ENCODE measurements at regions not wholly inside any gene's neighbourhood (a gene's known extent, or its start where the extent isn't known, plus 50 kb on each side); places are given as distances from the start of the nearest gene placed in this dataset.

DNA sequence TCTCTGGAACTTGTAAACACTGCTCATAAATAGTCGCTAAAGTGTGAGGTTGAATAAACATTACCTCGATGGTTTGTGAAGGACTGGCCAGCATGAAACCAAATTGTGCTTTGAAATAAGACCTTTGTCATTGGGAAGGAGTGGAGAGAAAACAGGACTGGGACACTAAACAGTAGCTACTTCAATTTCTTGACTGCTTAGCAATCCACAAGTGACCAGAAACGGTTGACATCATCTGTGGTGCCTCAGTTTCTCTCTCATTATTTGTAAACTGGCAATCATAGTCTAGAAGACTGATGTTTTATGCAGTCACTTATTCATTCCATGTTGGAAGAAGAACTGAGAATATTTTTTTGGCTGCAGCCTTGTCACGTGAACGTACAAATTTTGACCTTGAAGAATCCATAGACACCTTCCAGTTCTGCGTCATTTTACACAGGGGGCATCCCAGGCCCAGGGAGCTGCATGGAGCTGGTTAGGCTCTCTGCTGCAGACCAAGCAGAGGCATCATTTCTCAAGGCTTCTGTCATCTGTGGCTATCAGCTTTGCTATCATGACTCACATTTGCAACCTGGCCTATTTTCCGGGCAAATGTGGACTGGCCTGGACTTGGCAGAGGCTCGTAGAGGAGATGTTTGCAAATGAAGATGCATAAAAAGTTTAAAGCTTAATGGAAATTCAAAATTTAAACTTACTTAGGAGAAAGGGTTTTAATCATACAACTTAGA, 391.8 kb downstream of the FGF9 start:
- DNase-seq: no peak

DNA sequence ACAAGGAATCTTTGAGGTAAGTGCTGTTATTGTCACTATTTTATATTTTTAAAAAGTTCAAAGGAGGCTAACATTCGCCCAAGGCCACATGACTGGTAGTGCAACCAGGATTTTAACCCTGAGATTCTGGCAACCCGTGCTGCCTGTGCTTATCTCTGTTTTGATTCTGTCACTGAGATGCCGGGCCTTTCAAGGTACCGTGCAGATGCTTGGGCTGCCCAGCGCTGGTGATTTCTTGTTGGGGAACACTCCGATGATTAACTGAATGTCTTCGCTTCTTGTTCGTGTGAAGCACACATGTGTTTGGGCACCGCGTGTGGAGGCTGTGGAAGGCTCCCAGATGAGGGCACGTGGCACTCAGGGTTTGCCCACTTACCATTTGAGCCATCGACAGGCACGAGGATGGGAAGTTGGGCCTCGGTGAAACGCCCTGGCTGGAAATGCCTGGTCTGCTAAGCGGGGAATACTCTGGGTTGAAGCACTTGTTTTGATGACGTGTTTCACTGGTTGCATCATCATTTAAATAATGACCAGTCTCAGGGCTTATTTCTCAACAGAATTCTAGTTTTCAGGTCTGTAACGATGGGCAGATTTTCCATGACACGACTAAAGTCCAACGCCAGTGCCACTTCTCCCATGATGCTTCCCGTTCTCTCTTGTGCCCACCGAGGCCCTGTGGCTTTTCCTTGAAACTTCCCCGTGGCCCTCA, 392.7 kb downstream of the FGF9 start:
- DNase-seq: no peak

DNA sequence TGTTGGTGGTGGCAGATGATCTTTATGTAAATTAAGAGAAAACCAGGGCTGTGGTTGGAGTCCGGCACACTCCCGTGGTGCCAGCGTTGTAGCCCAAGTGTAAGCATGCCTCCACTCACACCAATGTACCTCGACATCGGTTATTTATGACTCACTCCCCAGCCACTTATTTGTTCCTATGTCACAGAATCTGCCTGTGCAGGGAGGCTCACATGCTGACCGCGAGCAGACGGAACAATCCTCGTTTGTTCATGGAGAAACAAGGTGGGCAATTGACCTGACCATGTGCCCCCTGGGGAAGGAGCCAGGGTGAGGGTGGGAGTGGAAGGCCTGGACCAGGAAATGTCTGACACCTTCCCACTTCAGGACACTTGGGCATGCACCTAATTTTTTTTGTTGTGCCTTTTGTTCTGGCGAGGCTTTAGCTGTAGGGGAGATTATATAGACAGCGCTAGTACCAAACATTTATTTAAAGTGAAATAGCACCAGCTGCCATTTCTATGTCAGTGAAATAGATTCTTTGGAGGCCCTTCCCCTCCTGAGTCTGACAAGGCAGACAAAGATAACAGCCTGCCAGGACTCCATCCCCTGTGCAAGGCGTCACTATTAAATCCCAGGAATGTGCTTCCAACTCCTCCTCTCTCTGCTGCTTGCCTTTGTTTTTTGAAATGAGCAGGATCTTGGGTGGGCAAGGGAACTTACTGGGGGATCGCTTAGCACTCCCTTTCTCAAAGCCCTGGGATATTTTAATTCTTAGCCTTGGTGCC, 394.2 kb downstream of the FGF9 start:
- no peak for DNase-seq

DNA sequence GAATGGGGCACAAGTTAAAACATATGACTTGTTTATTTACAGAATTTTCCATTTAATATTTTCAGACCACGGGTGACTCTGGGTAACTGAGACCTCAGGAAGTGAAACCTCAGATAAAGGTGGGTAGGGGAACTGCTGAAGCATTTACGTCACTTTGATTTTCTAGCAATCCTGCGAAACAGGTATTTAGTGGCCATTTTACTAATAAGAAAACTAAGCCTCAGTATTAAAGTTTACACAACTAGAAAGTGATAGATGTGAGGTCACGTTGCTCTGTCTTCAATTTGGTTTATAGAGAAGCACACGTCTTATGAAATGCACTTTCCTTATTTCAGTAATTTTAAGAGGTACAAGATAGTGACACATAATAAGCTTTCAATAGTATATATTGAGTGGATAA, 402.8 kb downstream of the FGF9 start:
- no peak for DNase-seq

DNA sequence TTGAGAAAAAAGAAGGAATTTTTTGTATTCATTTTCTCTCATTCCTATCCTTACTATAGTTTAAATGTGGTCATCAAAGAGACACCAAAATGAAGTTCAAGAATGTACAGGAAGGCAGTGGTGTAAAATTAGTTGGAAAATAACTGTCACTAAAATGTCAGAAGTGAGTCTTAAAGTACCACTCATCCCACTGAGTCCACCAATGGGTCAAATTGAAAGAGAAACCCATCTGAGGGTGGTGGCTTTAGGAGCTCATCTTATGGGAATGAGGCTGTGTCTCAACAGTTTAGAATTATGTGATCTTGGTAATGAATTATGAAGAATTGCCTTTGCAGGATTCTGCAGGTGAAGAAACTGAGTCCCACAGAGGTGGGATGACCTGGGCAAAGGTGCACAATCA, 403.5 kb downstream of the FGF9 start:
- DNase-seq: no peak

DNA sequence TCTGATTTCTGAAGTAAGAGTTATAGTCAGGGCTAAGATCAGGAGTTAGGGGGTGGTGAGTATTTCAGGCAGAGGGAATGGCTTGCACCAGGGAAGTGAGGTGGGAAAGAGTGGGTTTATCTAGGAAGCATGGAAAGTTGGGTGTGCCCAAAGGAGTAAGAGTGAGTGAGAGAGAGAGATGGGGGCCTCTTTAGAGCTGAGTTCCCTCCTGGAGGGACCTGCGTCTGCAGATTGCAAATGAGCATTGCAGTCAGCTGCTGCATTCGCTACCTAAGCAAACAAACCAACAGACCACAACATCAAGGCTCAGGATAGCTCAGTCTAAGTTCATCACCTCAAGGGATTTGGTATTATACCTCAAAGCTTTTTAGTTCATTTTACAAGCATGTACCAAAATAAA, 405.8 kb downstream of the FGF9 start:
- DNase-seq: no peak

DNA sequence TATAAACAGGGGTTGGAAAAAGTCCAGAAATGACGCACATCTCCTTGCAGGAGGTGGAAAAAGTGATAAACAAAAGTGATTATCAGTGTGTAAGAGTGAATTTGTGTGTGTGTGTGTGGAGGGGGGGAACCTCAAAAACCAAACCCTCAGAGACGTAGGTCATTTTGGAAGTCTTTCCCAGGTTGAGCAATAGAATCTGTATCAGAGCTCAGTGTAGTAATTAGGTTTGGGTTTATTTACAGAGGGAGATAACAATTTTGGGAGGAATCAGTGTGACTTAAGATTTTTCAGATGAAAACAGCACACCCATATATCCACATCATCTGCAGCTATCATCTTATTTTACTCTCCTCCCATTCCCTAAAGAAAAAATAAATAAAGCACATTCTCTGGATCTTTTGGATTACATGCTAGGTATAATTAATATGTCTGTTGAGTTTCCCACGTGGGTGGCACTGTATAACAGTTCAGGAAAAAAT, 406.4 kb downstream of the FGF9 start:
- no peak for DNase-seq

DNA sequence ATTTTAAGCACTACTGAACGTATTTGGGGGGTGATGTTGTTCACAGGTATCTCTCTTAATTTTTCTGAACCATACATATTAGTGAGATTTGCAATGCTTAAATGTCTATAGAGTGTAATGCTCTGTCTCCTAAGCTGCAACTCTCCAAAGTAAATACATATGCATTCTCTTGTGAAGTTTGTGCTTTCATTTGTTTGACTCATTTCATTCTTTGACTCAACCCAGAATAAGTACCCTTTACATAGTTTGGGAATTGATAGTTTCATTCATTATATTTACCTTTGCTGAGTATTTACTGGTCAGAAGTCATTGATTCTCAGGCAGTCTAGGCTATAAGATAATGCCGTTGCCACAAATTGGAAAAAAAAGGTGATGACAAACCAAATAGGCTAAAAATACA, 406.9 kb downstream of the FGF9 start:
- no peak for DNase-seq

DNA sequence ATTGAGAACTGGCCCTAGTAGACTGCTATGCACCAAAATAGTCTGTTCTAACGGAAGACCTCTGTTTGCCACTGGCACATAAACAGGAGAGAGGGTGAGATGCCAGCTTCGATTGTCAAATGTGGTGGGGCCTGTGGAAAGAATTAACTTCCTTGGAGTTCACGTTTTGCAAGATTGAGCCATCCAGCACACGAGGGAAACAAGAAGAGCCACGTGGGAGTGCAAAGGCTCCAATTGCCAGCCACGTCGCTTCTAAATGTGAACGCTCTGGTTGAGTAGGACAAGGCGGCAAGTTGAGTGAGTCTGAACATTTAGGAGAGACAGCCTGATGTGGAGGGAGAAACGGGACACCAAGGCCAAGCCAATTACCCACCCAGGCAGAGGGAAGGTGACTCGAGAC, 409.1 kb downstream of the FGF9 start:
- DNase-seq: no peak

DNA sequence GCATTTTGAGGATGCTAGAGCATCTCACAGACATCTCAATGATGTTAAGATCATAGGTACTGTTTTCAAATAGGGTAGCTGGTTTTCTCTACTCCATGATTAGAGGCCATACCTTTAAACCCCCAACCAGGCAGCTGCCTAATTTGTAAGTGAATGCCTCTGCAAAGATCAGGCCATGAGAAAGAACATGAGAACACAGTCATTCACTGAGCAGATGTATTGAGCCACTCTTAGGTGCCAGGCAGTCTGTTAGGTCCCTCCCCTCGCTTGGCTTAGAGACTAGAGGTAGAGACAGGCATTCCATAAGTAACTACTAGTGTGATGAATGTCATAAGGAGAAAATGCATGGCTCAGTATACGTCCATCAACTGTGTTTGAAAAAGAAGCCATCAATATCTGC, 410.0 kb downstream of the FGF9 start:
- DNase-seq: no peak

DNA sequence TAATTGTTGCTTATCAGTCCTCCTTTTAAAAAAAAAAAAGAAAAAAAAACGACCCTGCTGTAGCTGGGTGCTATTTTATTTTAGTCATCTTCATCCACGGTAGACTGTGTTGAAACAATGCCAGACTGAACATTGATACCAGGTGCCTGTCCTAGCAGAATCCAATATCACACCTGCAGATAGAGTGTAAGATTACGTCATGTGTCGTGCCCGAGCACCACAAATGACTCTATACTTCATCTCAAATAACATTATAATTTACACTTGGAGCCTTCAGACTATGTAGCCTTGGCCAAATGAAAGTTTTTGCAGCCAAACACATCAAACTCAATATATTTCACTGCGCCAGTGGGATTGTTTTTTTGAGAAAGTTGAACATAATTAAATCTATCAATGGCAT, 410.6 kb downstream of the FGF9 start:
- no peak for DNase-seq

DNA sequence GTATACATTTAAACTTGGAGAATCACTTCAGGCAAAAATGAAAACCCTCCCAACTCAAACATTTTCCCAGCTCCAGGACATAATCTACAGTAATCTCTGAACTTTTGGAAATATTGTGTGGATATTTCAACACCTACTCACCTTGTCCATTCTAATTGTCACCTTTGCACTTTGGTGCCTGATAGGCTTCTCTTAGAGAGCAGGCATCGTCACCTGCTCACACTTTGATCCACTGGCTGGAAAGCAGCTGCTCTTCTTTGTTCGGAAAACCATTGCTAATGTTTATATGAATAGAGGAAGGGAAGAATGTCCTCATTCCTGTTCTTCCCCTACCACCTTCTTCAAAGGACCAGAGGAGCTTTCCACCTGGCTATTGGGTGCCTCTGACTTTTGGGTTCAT, 411.2 kb downstream of the FGF9 start:
- no peak for DNase-seq

DNA sequence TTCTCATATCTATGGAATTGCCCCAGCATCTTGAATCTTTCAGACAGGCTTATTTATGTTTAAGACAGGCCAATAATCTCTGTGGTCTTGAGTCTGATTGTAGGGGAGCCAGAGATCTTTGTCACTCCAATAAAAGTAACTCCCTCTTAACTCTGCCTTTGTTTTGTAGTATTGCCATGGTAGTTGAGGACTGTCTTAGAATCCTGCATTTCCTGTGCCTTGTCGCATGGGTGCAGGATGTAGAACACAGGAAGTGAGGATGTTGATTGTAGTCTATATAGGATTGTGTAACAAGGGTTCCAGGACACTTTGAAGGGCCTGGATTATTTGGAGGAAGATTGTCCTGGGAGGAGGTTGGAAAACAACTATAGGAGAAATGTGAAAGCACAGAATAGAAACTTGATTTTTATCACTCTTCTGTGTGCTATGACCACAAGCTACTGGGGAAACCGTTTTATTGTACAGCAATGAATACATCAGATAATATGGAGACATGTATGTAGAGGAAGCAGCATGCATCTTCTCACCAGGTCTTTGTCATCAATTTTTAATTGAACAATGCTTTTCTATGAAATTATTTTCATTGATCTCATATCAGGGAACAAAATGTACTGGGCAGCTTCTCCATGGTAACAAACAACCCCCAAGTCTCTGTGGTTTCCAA, 411.7 kb downstream of the FGF9 start:
- DNase-seq: no peak

DNA sequence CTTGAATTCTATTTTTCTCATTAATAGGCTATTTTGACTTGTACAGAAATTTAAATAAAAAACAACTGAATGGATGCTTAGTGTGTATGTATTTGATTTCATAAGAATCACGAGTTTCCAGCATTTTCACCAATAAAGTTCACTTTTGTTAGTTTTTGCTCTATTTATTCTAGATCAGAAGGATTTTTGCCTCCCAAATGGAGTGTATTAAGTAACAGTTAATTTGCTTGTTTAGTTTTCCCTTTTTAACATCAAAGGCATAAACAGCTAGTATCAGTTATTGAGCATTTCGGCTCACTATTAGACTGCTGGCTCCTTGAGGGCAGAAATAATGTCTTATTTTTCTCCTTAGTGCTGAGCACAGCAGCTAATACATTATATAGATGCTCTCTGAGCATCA, 414.1 kb downstream of the FGF9 start:
- no peak for DNase-seq

DNA sequence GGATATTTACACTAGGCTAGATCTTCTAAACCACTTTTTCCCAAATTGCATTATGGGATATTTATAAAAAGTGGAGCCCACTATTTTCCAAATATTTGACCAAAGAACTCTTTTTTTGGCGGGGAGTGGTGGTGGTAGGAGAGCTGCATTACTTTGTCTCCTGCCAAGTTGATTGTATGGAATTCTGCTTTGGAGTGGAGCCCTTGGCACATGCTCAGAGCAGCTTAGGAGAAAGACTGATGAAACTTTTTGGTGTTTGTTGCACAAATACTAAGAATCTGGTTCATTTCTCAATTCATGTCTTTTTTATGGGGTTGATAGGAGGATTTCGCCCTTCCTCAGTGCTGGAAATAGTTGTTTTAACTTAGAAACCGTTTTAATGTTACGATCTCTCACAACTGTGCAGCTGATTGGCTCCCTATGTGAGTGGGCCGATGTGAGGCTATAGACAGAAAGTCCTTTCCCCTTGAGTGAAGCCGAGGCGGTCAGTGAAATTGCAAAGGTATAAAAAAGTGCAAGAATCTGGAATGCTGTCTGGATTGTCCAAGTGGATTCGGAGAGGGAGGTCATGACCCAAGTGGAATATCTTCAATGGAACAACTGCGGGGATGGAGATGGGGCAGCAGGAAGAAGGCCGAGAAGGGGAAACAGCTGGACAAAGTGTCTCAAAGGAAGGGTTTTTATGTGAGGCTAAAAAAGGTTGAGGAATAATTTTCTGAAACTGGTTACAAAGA, 415.9 kb downstream of the FGF9 start:
- peak; percentile 63 for DNase-seq

DNA sequence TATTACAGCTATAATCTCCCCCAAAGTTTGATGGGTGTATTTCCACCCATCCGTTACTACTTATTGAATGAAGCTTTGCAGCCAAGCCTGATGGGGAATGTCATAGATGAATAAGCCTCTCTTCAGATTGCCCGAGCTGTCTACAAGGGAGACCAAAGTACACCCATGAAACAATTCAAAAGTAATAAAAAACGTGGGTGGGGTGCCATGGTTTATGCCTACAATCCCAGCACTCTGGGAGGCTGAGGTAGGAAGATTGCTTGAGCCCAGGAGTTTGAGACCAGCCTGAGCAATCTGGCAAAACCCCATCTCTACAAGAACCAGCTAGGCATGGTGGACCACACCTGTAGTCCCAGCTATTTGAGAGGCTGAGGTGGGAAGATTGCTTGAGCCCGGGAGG, 419.2 kb downstream of the FGF9 start:
- DNase-seq: no peak

DNA sequence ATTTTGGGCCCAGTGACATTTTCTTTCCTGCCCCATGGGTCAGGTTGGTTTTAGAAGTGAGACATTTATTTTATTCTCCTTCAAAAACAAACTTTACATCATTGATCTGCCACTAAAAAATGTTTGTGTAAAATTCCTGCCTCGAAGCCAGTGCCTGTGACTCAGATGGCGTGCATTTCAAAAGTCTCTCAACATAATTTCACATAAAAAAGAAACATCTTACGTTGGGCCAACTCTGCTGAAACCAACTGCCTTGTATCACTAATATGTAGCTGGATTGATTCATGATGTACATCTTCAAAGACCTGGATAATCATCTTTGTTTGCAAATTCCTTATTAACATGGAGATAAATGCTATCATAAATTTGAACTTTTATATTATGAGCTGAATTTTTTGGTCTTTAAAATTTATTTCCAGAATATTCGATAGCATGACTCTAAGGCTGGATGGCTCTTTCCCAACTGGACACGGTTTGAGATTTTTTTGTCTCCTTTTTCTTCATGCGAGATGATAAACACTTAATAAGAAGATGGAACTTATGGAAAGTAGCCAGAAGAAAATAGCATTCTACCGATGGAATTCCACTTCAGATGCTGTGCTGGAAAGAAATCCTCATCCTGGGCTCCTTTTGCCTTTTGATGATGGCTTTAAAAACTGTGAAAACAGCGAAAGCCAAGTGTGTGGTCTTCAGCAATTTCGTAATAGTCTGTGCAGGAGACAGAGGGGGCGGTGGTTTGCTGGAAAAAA, 420.5 kb downstream of the FGF9 start:
- DNase-seq: peak; percentile 63

DNA sequence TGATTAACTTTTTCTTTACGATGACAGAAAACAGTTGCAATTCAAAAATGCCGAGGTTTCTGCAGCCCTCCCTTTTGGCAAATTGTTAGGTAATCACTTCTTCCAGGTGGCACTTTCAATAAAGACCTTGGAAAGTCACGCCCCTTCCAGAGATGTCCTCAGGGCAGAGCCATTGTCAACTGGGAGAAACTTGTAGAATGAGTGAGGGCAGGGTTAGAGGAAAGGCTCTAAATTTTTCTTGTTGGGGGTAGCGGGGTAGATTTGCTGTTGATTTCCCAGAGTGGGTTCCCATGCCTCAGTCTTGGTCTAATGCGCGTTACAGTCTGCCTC, 421.1 kb downstream of the FGF9 start:
- no peak for DNase-seq

DNA sequence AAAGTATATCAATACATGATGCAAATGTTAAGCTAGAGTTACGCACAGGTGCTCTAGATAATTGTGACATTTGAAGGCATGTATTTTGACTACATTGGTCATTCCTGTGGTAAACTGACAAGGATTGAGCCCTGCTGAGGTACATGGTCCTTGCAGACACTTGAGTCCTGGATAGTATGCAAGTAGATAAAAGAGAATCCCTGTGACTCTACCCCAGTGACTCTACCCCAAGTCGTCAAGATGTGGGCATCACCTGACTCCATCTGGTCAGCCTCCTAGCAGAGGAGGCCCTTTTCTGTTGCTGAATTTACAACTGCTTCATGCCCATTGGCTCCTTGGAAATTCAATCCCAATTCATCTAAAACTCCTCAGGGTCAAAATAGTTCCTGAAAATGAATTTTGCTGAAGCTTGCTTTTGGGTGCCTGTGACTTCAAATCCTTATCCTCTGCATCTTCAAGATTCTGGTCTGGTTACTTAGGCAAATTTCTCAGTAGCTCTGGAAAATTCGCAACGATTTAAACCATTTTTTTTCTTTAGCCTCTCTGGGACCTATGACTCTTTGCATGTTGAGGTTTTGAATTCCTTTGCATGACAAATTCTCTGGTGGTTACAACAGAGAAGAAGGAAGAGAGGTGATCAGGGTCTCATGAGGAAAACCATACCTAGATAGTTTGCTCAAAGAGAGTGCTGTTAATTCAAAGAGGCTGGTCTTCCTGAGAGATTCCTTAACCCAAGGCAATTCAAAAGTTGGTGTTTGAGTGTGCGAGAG, 422.1 kb downstream of the FGF9 start:
- DNase-seq: no peak

DNA sequence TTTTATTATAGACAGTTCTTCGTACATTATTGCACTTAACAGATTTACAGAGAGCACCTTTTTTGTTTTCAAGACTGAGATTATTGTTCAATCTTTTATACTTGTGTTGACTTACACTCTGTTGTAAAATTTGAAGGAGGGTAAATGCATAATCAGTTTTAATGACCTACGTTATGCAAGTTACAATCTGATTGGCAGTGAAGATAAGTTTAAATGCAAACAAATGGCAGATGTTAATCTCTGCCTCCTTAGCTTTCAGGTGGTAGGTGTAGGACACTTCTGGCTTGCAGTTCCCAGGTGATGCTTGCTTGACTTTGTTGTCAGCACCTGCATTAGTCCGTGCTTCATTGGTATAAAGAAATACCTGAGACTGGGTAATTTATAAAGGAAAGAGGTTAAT, 424.9 kb downstream of the FGF9 start:
- no peak for DNase-seq

DNA sequence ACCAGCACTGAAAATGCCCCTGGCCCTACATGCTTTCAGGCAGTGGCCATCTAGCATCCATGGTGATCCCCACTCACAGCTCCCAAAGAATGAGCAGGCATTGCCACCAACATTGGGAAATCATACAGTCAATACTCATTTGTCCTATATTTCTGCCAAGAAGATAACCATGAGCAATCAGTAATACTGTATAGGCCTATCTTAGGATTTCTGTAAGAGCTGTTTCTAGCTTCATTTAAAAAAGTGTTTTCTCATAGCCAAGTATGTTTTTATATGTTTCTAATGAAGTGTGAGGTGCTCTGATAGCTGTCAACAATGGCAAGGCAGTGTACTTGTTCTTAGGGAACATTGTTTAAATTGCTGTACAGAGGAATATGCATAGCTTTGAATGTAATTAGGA, 428.7 kb downstream of the FGF9 start:
- DNase-seq: no peak

Measured in femur (tissue), 1 donor.